ENCODE measurements at regions not wholly inside any gene's neighbourhood (a gene's known extent, or its start where the extent isn't known, plus 50 kb on each side); places are given as distances from the start of the nearest gene placed in this dataset.
"Not testable (repeated sequence)": the region's sequence is repeated elsewhere in the genome, so short reads cannot be mapped to it uniquely, and the experiment has no call there.

DNA sequence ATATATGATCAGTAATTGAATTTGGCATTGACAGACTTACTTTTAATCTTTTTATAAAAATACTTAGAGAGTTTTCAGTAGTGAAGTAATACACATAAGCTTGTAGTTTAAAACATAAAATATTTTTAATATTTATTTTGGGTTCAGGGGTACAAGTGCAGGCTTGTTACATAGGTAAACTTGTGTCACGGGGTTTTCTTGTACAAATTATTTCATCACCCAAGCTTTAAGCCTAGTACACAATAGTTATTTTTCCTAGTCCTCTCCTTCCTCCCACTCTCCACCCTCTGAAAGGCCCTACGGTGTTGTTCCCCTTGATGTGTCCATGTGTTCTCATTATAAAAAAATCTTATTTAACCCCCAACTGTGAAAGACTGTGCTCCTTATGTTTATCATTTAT lies 1397.8 kb upstream of the RAG2 start:
- Histone ChIP-seq H3K27me3 (ENCODE audit: low read depth) (no peaks in the 10 kb centered on the region), H3K9me3 (no peaks in the 10 kb centered on the region), H3K36me3 (no peaks in the 10 kb centered on the region), H3K4me3 (no peak overlapping the region), H3K27ac (no peak overlapping the region), H3K4me1 (no peaks in the 10 kb centered on the region)
- DNase-seq: no peak
- intact Hi-C loops (cut with DNase I): no loop called here
- TF ChIP-seq, protein P1, sequence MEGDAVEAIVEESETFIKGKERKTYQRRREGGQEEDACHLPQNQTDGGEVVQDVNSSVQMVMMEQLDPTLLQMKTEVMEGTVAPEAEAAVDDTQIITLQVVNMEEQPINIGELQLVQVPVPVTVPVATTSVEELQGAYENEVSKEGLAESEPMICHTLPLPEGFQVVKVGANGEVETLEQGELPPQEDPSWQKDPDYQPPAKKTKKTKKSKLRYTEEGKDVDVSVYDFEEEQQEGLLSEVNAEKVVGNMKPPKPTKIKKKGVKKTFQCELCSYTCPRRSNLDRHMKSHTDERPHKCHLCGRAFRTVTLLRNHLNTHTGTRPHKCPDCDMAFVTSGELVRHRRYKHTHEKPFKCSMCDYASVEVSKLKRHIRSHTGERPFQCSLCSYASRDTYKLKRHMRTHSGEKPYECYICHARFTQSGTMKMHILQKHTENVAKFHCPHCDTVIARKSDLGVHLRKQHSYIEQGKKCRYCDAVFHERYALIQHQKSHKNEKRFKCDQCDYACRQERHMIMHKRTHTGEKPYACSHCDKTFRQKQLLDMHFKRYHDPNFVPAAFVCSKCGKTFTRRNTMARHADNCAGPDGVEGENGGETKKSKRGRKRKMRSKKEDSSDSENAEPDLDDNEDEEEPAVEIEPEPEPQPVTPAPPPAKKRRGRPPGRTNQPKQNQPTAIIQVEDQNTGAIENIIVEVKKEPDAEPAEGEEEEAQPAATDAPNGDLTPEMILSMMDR (IDR thresholded peaks at IDR 0.05): no peak
- ATAC-seq: no peak

DNA sequence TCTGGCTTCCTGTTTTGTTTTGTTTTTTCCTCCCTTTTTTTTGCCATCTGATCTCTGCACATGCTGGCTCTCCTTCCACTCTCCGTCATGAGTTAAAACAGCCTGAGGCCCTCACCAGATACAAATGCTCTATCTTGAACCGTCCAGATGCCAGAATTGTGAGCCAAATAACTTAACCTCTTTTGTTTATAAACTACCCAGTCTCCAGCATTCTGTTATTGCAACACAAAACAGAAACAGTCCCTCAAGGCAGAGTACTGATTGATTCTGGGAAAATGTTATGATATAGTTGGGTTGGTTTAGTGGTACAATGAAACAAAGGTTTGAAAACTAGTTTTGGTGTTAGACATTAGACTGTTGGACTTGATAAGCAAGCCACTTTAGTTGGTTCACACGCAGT lies 1390.0 kb upstream of the RAG2 start:
- intact Hi-C loops (cut with DNase I): no loop called here
- Histone ChIP-seq H3K27me3 (ENCODE audit: low read depth) (no peaks in the 10 kb centered on the region), H3K27ac (no peak overlapping the region), H3K36me3 (no peaks in the 10 kb centered on the region), H3K4me1 (no peaks in the 10 kb centered on the region), H3K9me3 (no peaks in the 10 kb centered on the region), H3K4me3 (no peak overlapping the region)
- ATAC-seq (peak; percentile 39 to 47), DNase-seq (no peak)
- TF ChIP-seq, protein P1 (IDR thresholded peaks at IDR 0.05): no peak

DNA sequence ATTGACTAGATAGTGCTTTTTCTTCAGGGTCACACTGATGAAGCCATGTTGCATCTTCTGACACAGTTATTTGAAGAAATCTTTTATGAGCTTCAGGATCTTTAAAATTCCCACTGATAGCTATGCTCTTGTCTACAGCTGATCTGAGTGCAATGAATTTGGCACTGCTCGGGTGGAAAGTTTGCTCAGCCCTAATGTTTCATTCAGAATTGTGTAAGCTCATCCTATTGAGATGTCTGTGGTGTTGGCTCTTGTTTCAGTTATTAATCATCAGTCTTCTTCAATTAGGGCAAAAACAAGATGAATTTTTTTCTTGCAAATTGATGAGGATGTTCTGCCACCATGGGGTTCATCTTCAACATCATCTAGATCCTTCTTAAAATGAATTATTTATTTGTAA lies 1387.0 kb upstream of the RAG2 start:
- Histone ChIP-seq H3K4me1 (no peaks in the 10 kb centered on the region), H3K9me3 (no peaks in the 10 kb centered on the region), H3K4me3 (no peak overlapping the region), H3K27ac (no peak overlapping the region), H3K36me3 (no peaks in the 10 kb centered on the region), H3K27me3 (ENCODE audit: low read depth) (no peaks in the 10 kb centered on the region)
- no peak for ATAC-seq
- TF ChIP-seq, protein P1 (IDR thresholded peaks at IDR 0.05): no peak
- no peak for DNase-seq
- intact Hi-C loops (cut with DNase I): no loop called here

DNA sequence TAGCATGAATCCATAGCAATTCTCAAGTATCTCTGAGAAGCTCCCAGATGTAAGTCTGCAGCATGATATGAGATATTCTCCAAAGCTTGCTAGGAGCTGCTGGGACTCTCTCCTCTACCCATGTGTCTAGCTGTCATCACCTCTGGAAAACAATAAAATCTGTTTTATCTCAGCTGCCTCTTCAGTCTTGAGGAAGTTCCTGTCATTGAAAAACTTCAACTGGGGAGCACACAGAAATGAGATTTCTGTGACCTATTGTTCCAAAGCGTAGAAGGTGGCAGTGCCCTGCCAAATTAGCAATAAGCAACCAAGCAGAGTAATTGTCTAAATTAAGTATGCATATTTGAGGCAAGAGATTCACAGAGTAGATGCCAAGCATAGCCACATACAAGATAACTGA lies 1380.6 kb upstream of the RAG2 start:
- H3K27ac ChIP-seq: no peak overlapping the region
- DNase-seq (no peak), ATAC-seq (no peak)
- no peaks in the 10 kb centered on the region for H3K36me3 ChIP-seq
- TF ChIP-seq, protein P1 (IDR thresholded peaks at IDR 0.05): no peak
- H3K9me3 ChIP-seq: no peaks in the 10 kb centered on the region
- no peaks in the 10 kb centered on the region for H3K27me3 ChIP-seq (ENCODE audit: low read depth)
- no peaks in the 10 kb centered on the region for H3K4me1 ChIP-seq
- H3K4me3 ChIP-seq: no peak overlapping the region
- intact Hi-C loops (cut with DNase I): no loop called here

DNA sequence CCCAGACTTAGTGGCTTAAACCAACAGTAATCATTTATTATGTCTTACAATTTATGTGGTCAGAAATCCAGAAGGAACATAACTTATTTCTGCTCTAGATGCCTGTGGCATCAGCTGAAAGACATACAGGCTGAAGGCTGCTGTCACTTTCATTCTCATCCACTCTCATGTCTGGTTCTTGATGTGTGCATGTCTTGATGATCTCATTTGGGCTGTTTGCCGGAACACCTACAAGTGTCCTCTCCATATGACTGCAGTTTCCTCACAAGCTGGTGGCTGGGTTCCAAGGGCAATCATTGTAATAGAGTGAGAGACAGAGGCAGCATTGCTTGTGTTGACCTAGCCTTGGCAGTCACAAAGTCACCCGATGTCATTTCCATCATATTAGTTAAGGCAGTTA lies 1375.9 kb upstream of the RAG2 start:
- DNase-seq: no peak
- Histone ChIP-seq H3K27ac (no peak overlapping the region), H3K4me3 (no peak overlapping the region), H3K9me3 (no peaks in the 10 kb centered on the region), H3K27me3 (ENCODE audit: low read depth) (no peaks in the 10 kb centered on the region), H3K4me1 (no peaks in the 10 kb centered on the region), H3K36me3 (no peaks in the 10 kb centered on the region)
- intact Hi-C loops (cut with DNase I): no loop called here
- TF ChIP-seq, protein P1 (IDR thresholded peaks at IDR 0.05): no peak
- no peak for ATAC-seq

DNA sequence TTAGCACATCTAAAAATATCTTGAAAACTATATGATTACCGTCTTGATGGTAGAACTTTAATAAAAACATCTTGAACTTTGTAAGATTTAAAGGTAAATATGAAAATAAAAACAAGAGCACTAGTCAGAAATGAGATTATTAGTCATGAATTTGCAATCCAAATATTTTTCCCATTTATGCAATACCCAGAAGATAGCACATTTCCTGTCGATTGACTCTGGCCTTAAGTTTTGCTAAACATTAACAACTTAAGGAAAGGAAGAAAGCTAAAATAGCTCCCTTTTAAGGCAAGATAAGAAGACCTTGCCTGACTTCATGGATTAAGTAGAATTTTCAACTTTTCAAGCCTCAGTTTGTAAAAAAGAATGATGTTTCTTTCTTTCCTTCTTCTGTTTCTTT lies 1374.7 kb upstream of the RAG2 start:
- Histone ChIP-seq H3K4me3 (no peak overlapping the region), H3K36me3 (no peaks in the 10 kb centered on the region), H3K9me3 (no peaks in the 10 kb centered on the region), H3K4me1 (no peaks in the 10 kb centered on the region), H3K27ac (no peak overlapping the region), H3K27me3 (ENCODE audit: low read depth) (no peaks in the 10 kb centered on the region)
- no peak for ATAC-seq
- TF ChIP-seq, protein P1 (IDR thresholded peaks at IDR 0.05): no peak
- DNase-seq: no peak
- intact Hi-C loops (cut with DNase I): no loop called here

DNA sequence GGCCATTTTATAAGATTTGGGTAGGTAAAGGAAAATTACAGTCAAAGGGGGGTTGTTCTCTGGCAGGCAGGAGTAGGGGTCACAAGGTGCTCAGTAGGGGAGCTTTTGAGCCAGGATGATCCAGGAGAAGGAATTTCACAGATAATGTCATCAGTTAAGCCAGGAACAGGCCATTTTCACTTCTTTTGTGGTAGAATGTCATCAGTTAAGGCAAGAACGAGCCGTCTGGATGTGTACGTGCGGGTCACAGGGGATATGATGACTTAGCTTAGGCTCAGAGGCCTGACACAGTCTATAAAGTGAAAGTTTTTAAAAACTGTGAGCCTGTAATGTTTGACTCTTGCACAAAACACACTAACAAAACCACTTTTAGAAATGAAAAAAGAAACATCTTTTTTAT lies 1371.3 kb upstream of the RAG2 start:
- H3K36me3 ChIP-seq; DNase-seq; H3K4me1 ChIP-seq; H3K9me3 ChIP-seq; H3K27ac ChIP-seq; intact Hi-C loops (cut with DNase I); H3K4me3 ChIP-seq; ATAC-seq; H3K27me3 ChIP-seq (ENCODE audit: low read depth): not testable (repeated sequence)
